ENCODE measurements at regions not wholly inside any gene's neighbourhood (a gene's known extent, or its start where the extent isn't known, plus 50 kb on each side); places are given as distances from the start of the nearest gene placed in this dataset.

- 75% methylated on average over 1 of the region's 1 CpG for WGBS (ENCODE audit: low lambda C conversion rate, missing lambda C conversion rate)
- Histone ChIP-seq H3K4me3 (no peak overlapping the region), H3K9me3 (ENCODE audit: low read depth) (no peaks in the 10 kb centered on the region), H3K4me2 (no peak overlapping the region), H3K27ac (no peak overlapping the region), H3K27me3 (no peaks in the 10 kb centered on the region), H2AFZ (no peak overlapping the region), H3K9me2 (replicated peaks; ENCODE audit: insufficient read depth) (no peaks in the 10 kb centered on the region), H3K36me3 (replicated peaks; ENCODE audit: insufficient read depth, low read depth) (no peaks in the 10 kb centered on the region), H4K20me1 (ENCODE audit: insufficient read depth, poor library complexity, severe bottlenecking) (no peaks in the 10 kb centered on the region), H3K4me1 (ENCODE audit: insufficient read depth) (peaks cover 2% of the 10 kb centered on the region), H3K79me2 (no peaks in the 10 kb centered on the region)
- no peak for TF ChIP-seq EZH2 (IDR thresholded peaks at IDR 0.05; ENCODE audit: borderline replicate concordance)
- TF ChIP-seq CTCF (IDR thresholded peaks at IDR 0.05; ENCODE audit: poor library complexity), result no peak
- TF ChIP-seq EZH2phosphoT487 (IDR thresholded peaks at IDR 0.05; ENCODE audit: low read depth, severe bottlenecking, unreplicated experiment), result no peak
- DNase-seq (ENCODE audit: low spot score), result no peak
Observed at GRCh38 chr7:21099432-21099831, 312.7 kb upstream of the SP8 start.

GRCh38 chr7:21099955-21100354 is 313.3 kb upstream of the SP8 start:
- DNase-seq (ENCODE audit: low spot score), result no peak
- no peaks in the 10 kb centered on the region for H3K9me2 ChIP-seq (replicated peaks; ENCODE audit: insufficient read depth)
- no peaks in the 10 kb centered on the region for H4K20me1 ChIP-seq (ENCODE audit: insufficient read depth, poor library complexity, severe bottlenecking)
- H3K4me1 ChIP-seq (ENCODE audit: insufficient read depth), result peaks cover 4% of the 10 kb centered on the region
- no peak overlapping the region for H3K4me3 ChIP-seq
- H3K9me3 ChIP-seq (ENCODE audit: low read depth), result no peaks in the 10 kb centered on the region
- no peaks in the 10 kb centered on the region for H3K36me3 ChIP-seq (replicated peaks; ENCODE audit: insufficient read depth, low read depth)
- no peak overlapping the region for H2AFZ ChIP-seq
- H3K27me3 ChIP-seq, result no peaks in the 10 kb centered on the region
- no peak overlapping the region for H3K4me2 ChIP-seq
- TF ChIP-seq CTCF (IDR thresholded peaks at IDR 0.05; ENCODE audit: poor library complexity) (no peak), EZH2phosphoT487 (IDR thresholded peaks at IDR 0.05; ENCODE audit: low read depth, severe bottlenecking, unreplicated experiment) (no peak), EZH2 (IDR thresholded peaks at IDR 0.05; ENCODE audit: borderline replicate concordance) (no peak)
- H3K79me2 ChIP-seq, result no peaks in the 10 kb centered on the region
- H3K27ac ChIP-seq, result no peak overlapping the region

- Histone ChIP-seq H4K20me1 (ENCODE audit: insufficient read depth, poor library complexity, severe bottlenecking) (no peaks in the 10 kb centered on the region), H3K27me3 (no peaks in the 10 kb centered on the region), H3K9me2 (replicated peaks; ENCODE audit: insufficient read depth) (no peaks in the 10 kb centered on the region), H3K9me3 (ENCODE audit: low read depth) (no peaks in the 10 kb centered on the region), H3K4me3 (no peak overlapping the region), H3K27ac (no peak overlapping the region), H2AFZ (no peak overlapping the region), H3K36me3 (replicated peaks; ENCODE audit: insufficient read depth, low read depth) (no peaks in the 10 kb centered on the region), H3K4me1 (ENCODE audit: insufficient read depth) (peaks cover 4% of the 10 kb centered on the region), H3K4me2 (no peak overlapping the region), H3K79me2 (no peaks in the 10 kb centered on the region)
- DNase-seq (ENCODE audit: low spot score), result no peak
- 100% methylated on average over 2 of the region's 2 CpGs for whole genome bisulfite sequencing (ENCODE audit: low lambda C conversion rate, missing lambda C conversion rate)
- TF ChIP-seq EZH2 (IDR thresholded peaks at IDR 0.05; ENCODE audit: borderline replicate concordance) (no peak), EZH2phosphoT487 (IDR thresholded peaks at IDR 0.05; ENCODE audit: low read depth, severe bottlenecking, unreplicated experiment) (no peak), CTCF (IDR thresholded peaks at IDR 0.05; ENCODE audit: poor library complexity) (no peak)
Observed at GRCh38 chr7:21101541-21101940, 314.9 kb upstream of the SP8 start.
